Glutamatergic neuron (in vitro differentiated cells): ENCODE measurements at regions not wholly inside any gene's neighbourhood (a gene's known extent, or its start where the extent isn't known, plus 50 kb on each side); places are given as distances from the start of the nearest gene placed in this dataset.

Experiments used
- DNase-seq: peaks from one replicate; pipeline ENCODE4 v3.0.0; 2022
- H3K27ac Mint-ChIP-seq: one replicate; pipeline ENCODE4 v1.8.0; 2020; ENCODE audit warnings: mild to moderate bottlenecking, mixed read lengths, inconsistent platforms; ENCODE audit not compliant: unreplicated experiment
- H3K27me3 Mint-ChIP-seq: one replicate; pipeline ENCODE4 v1.8.0; 2020; ENCODE audit warnings: mild to moderate bottlenecking, moderate library complexity, mixed read lengths, inconsistent platforms; ENCODE audit not compliant: unreplicated experiment
- H3K36me3 Mint-ChIP-seq: one replicate; pipeline ENCODE4 v1.8.0; 2020; ENCODE audit warnings: mild to moderate bottlenecking, mixed read lengths, inconsistent platforms; ENCODE audit not compliant: unreplicated experiment
- H3K4me1 Mint-ChIP-seq: one replicate; pipeline ENCODE4 v1.8.0; 2020; ENCODE audit warnings: mild to moderate bottlenecking, low read depth, mixed read lengths, inconsistent platforms; ENCODE audit not compliant: unreplicated experiment
- H3K4me3 Mint-ChIP-seq: one replicate; pipeline ENCODE4 v1.8.0; 2020; ENCODE audit warnings: mild to moderate bottlenecking, mixed read lengths, inconsistent platforms; ENCODE audit not compliant: unreplicated experiment
- H3K9me3 Mint-ChIP-seq: one replicate; pipeline ENCODE4 v1.8.0; 2020; ENCODE audit warnings: mild to moderate bottlenecking, moderate library complexity, mixed read lengths, inconsistent platforms; ENCODE audit not compliant: unreplicated experiment
- TF ChIP-seq, protein P1 (sequence below): fragments of 200-600 bp; sonication (generic); IDR thresholded peaks from one replicate; pipeline ENCODE4 v1.5.0; 2021; ENCODE audit not compliant: partially characterized antibody, unreplicated experiment

- Mint-ChIP-seq H3K4me1 (no peaks in the 10 kb centered on the region), H3K27me3 (no peaks in the 10 kb centered on the region), H3K27ac (no peak overlapping the region), H3K36me3 (no peaks in the 10 kb centered on the region), H3K4me3 (no peak overlapping the region), H3K9me3 (no peaks in the 10 kb centered on the region)
- no peak for DNase-seq
- TF ChIP-seq, protein P1, sequence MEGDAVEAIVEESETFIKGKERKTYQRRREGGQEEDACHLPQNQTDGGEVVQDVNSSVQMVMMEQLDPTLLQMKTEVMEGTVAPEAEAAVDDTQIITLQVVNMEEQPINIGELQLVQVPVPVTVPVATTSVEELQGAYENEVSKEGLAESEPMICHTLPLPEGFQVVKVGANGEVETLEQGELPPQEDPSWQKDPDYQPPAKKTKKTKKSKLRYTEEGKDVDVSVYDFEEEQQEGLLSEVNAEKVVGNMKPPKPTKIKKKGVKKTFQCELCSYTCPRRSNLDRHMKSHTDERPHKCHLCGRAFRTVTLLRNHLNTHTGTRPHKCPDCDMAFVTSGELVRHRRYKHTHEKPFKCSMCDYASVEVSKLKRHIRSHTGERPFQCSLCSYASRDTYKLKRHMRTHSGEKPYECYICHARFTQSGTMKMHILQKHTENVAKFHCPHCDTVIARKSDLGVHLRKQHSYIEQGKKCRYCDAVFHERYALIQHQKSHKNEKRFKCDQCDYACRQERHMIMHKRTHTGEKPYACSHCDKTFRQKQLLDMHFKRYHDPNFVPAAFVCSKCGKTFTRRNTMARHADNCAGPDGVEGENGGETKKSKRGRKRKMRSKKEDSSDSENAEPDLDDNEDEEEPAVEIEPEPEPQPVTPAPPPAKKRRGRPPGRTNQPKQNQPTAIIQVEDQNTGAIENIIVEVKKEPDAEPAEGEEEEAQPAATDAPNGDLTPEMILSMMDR: no peak
Observed at GRCh38 chr20:43857127-43857526, 57.5 kb upstream of the TOX2 start.

- DNase-seq: no peak
- TF ChIP-seq, protein P1: no peak
- H3K36me3 Mint-ChIP-seq: no peaks in the 10 kb centered on the region
- no peaks in the 10 kb centered on the region for H3K27me3 Mint-ChIP-seq
- H3K4me3 Mint-ChIP-seq: no peak overlapping the region
- no peaks in the 10 kb centered on the region for H3K4me1 Mint-ChIP-seq
- no peak overlapping the region for H3K27ac Mint-ChIP-seq
- H3K9me3 Mint-ChIP-seq: no peaks in the 10 kb centered on the region
Observed at GRCh38 chr20:43855803-43856202, 58.8 kb upstream of the TOX2 start.

DNA sequence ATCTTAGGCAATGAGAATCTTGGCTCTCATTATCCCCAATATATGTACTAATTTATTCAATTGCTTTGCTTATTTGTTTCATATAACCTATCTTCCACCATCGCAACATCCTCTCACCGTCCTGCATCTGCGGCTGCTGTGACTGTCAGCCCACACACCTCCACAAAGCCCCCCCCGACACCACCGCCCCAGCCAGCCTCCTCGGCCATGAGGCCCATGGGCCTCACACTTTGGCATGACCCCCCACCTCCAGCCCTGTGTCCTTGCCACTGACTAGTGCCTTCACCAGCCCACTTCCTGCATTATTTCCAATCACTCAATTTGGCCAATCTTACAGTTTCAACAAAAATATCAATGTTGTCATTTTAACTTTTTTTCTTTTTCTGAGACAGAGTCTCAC lies 60.7 kb upstream of the TOX2 start:
- H3K4me3 Mint-ChIP-seq: no peak overlapping the region
- H3K36me3 Mint-ChIP-seq: no peaks in the 10 kb centered on the region
- no peaks in the 10 kb centered on the region for H3K4me1 Mint-ChIP-seq
- H3K27ac Mint-ChIP-seq: no peak overlapping the region
- H3K27me3 Mint-ChIP-seq: no peaks in the 10 kb centered on the region
- no peak for DNase-seq
- TF ChIP-seq, protein P1: no peak
- no peaks in the 10 kb centered on the region for H3K9me3 Mint-ChIP-seq

GRCh38 chr20:43853174-43853803 lies 61.4 kb upstream of the TOX2 start:
- TF ChIP-seq, protein P1: no peak
- DNase-seq: no peak
- H3K27me3 Mint-ChIP-seq: no peaks in the 10 kb centered on the region
- no peak overlapping the region for H3K27ac Mint-ChIP-seq
- no peaks in the 10 kb centered on the region for H3K36me3 Mint-ChIP-seq
- no peaks in the 10 kb centered on the region for H3K9me3 Mint-ChIP-seq
- H3K4me3 Mint-ChIP-seq: no peak overlapping the region
- no peaks in the 10 kb centered on the region for H3K4me1 Mint-ChIP-seq

GRCh38 chr20:43849496-43850186 lies 65.0 kb upstream of the TOX2 start:
- Mint-ChIP-seq H3K27ac (no peak overlapping the region), H3K36me3 (no peaks in the 10 kb centered on the region), H3K4me3 (no peak overlapping the region), H3K27me3 (peaks cover 2% of the 10 kb centered on the region), H3K9me3 (peaks cover 1% of the 10 kb centered on the region), H3K4me1 (no peaks in the 10 kb centered on the region)
- no peak for DNase-seq
- TF ChIP-seq, protein P1: no peak
